ENCODE measurements at regions not wholly inside any gene's neighbourhood (a gene's known extent, or its start where the extent isn't known, plus 50 kb on each side); places are given as distances from the start of the nearest gene placed in this dataset.

DNA sequence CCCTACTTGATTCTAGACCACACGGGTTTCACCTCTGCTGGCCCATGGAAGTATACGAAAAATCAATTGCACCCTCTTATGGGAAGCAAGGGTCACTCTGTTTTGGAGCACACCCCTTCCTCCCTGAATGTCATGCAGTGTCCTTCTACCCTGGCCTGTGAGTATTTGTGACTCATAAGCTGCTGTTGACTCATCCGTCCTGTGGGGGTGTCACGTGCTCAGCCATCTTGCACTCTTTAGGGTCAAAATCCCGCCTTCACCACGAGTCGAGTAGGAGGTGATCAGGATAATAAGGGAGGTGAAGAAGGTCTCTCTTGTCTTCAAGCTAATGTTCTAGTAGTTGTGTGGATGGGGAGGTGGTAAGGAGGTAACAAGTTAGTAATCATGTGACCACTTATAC, 341.0 kb upstream of the EEF2KMT start:
- TF ChIP-seq, protein P1, sequence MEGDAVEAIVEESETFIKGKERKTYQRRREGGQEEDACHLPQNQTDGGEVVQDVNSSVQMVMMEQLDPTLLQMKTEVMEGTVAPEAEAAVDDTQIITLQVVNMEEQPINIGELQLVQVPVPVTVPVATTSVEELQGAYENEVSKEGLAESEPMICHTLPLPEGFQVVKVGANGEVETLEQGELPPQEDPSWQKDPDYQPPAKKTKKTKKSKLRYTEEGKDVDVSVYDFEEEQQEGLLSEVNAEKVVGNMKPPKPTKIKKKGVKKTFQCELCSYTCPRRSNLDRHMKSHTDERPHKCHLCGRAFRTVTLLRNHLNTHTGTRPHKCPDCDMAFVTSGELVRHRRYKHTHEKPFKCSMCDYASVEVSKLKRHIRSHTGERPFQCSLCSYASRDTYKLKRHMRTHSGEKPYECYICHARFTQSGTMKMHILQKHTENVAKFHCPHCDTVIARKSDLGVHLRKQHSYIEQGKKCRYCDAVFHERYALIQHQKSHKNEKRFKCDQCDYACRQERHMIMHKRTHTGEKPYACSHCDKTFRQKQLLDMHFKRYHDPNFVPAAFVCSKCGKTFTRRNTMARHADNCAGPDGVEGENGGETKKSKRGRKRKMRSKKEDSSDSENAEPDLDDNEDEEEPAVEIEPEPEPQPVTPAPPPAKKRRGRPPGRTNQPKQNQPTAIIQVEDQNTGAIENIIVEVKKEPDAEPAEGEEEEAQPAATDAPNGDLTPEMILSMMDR (conservative IDR thresholded peaks at IDR 0.05; ENCODE audit: low read depth, low read length) = no peak
- no peak for DNase-seq (ENCODE audit: low read depth)
- H3K4me3 ChIP-seq (ENCODE audit: low read depth, low read length) = no peak overlapping the region

DNA sequence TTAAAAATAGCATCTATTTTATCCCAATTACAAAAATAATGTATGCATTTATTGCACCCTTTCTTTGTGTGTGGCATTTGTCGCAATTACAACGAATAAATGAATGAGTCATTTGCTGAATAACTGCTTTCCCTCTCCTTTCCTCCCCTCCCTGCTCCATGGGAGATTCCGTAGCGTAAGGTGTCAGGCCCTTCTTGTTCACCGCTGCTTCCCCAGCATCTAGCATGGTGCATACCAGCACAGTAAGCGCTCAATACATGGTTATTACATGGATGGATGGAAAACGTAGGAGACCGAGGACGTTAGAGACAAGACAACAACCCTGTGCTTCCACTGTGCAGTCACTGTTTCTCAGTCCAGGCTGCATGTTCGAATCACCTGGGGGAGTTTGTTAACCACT, 336.0 kb upstream of the EEF2KMT start:
- DNase-seq (ENCODE audit: low read depth) = no peak
- no peak overlapping the region for H3K4me3 ChIP-seq (ENCODE audit: low read depth, low read length)
- TF ChIP-seq, protein P1 (conservative IDR thresholded peaks at IDR 0.05; ENCODE audit: low read depth, low read length) = no peak

DNA sequence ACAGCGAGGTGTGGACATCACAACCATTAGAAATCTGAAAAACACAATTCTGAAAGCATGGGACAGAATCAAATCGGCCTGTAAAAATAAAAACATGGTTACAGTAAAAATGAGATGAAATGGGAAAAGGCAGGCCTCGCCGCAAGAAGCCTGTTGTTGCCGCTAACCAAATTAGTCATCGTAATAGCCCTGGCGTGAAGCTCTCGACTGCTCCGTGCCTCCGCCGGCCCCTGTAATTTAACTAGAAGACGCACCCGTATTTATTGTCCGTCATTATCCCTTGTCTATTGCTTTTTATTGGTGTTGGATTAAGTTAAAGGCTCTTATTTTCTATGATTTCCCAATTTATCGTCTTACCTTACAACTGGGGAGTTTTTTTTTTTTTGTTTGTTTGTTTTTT, 334.6 kb upstream of the EEF2KMT start:
- no peak overlapping the region for H3K4me3 ChIP-seq (ENCODE audit: low read depth, low read length)
- TF ChIP-seq, protein P1 (conservative IDR thresholded peaks at IDR 0.05; ENCODE audit: low read depth, low read length) = no peak
- DNase-seq (ENCODE audit: low read depth) = no peak

DNA sequence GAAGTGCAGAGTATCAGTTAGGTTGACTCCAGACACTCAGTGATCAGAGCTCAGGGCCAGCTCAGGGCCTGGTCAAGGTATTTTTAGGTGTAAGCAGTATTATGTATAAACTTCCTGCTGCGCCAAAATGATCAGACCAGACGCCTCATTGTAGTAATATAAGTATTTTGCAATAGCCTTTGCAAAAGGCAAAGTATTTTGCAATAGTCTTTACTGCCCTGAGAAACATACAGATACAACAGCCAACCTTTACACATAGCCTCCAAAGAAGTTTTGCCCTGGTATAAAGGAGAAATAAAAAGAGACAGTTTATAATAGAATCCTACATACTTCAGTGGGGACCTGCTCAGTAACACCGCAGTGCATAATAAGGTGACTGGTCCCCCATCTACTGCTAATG, 333.0 kb upstream of the EEF2KMT start:
- TF ChIP-seq, protein P1 (conservative IDR thresholded peaks at IDR 0.05; ENCODE audit: low read depth, low read length) = no peak
- no peak for DNase-seq (ENCODE audit: low read depth)

DNA sequence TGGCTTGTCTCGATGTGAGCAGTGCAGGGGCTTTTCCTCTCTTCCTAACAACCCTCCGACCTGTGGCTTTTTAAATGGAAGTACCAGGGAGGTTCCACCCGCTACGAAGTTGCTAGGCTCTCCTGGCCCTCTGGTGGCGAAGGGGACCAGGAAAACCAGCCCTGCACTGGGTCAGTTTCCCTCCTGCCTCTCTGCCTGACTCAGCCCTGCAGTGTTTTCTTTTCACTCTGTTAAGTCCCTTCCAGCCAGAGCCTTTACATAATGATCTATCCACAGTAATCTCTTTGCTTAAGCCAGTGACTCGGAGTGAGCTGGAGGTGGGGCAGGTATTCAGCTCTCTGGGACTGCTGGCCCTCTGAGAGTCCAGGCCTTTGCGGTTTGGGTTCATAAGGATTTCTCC, 331.3 kb upstream of the EEF2KMT start:
- no peak for DNase-seq (ENCODE audit: low read depth)
- TF ChIP-seq, protein P1 (conservative IDR thresholded peaks at IDR 0.05; ENCODE audit: low read depth, low read length) = no peak
- H3K4me3 ChIP-seq (ENCODE audit: low read depth, low read length) = no peak overlapping the region

More for the DNA sequence above, 333.0 kb upstream of the EEF2KMT start:
- no peak overlapping the region for H3K4me3 ChIP-seq (ENCODE audit: low read depth, low read length)

DNA sequence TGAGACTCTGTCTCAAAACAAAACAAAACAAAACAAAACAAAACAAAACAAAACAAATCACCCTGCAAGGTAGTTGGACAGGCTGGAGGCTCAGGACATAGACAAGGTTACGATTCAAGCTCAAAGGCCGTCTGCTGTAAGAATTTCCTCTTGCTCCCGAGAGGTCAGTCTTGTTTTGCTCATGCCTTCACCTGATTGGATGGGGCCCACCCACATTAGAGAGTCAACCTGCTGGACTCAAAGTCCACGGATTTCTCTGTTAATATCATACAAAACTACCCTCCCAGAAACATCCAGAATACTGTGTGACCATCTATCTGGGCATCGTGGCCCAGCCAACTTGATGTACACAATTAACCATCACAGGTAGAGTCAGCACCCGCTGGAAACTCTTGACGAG, 330.0 kb upstream of the EEF2KMT start:
- TF ChIP-seq, protein P1 (conservative IDR thresholded peaks at IDR 0.05; ENCODE audit: low read depth, low read length) = no peak
- DNase-seq (ENCODE audit: low read depth) = no peak
- H3K4me3 ChIP-seq (ENCODE audit: low read depth, low read length) = no peak overlapping the region

DNA sequence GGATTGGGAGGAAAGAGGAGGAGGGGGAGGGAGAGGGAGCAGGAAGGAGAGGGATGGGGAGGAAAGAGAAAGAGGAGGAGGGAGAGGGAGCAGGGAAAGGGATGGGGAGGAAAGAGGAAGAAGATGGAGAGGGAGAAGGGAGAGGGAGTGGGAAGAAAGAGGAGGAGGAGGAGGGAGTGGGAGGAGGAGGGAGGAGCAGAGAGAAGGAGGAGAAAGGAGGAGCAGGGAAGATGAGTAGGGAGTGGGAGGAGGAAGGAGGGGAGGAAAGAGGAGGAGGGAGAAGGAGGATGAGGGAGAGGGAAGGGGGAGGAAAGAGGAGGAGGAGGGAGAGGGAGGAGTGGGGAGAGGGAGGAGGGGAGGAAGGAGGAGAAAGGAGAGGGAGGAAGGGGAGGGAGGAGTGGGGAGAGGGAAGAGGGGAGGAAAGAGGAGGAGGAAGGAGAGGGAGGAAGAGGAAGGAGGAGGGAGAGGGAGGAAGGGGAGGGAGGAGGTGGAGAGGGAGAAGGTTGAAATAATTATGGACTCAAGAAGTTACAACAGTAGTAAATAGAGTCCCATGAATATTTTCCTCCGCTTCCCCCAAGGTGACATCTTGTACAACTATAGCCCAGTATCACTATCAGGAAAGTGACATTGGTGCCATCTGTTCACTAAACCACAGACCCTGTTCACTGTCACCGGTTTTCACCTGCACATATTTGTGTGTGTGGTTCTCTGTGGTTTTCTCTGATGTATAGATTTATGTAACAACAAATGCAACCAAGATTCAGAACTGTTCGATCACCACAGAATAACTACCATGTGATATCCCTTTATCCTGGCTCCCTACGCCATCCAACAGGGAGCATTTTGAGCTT, 325.3 kb upstream of the EEF2KMT start:
- DNase-seq (ENCODE audit: low read depth) = no peak
- TF ChIP-seq, protein P1 (conservative IDR thresholded peaks at IDR 0.05; ENCODE audit: low read depth, low read length) = no peak

More for the DNA sequence above, 325.3 kb upstream of the EEF2KMT start:
- H3K4me3 ChIP-seq (ENCODE audit: low read depth, low read length) = no peak overlapping the region
